GDM1 (cell line): ENCODE measurements at regions not wholly inside any gene's neighbourhood (a gene's known extent, or its start where the extent isn't known, plus 50 kb on each side); places are given as distances from the start of the nearest gene placed in this dataset.

Experiments
- DNase-seq: peaks from one replicate; lab custom pipeline; 2025; lab: John Stamatoyannopoulos, UW

- no peak for DNase-seq
Measured at GRCh38 chr2:60321816-60322215, 231.6 kb downstream of the BCL11A start.

- no peak for DNase-seq
Measured at GRCh38 chr2:60320724-60321123, 232.7 kb downstream of the BCL11A start.

- no peak for DNase-seq
Measured at GRCh38 chr2:60319031-60319547, 234.4 kb downstream of the BCL11A start.

- no peak for DNase-seq
Measured at GRCh38 chr2:60318544-60318943, 234.9 kb downstream of the BCL11A start.

GRCh38 chr2:60317844-60318243 lies 235.6 kb downstream of the BCL11A start:
- DNase-seq = no peak

GRCh38 chr2:60317034-60317386 lies 236.4 kb downstream of the BCL11A start:
- DNase-seq = no peak

- DNase-seq = no peak
Measured at GRCh38 chr2:60316381-60317033, 236.9 kb downstream of the BCL11A start.

- no peak for DNase-seq
Measured at GRCh38 chr2:60313470-60314172, 239.8 kb downstream of the BCL11A start.

GRCh38 chr2:60312618-60313017 lies 240.8 kb downstream of the BCL11A start:
- DNase-seq = no peak

GRCh38 chr2:60311524-60311923 lies 241.9 kb downstream of the BCL11A start:
- DNase-seq = no peak

GRCh38 chr2:60309941-60310660 lies 243.4 kb downstream of the BCL11A start:
- no peak for DNase-seq

- DNase-seq = no peak
Measured at GRCh38 chr2:60309336-60309735, 244.1 kb downstream of the BCL11A start.

- DNase-seq = no peak
Measured at GRCh38 chr2:60306267-60306861, 247.1 kb downstream of the BCL11A start.

GRCh38 chr2:60303680-60304079 lies 249.8 kb downstream of the BCL11A start:
- DNase-seq = no peak

- DNase-seq = no peak
Measured at GRCh38 chr2:60302377-60303126, 250.9 kb downstream of the BCL11A start.

- DNase-seq = no peak
Measured at GRCh38 chr2:60301726-60302125, 251.7 kb downstream of the BCL11A start.

- no peak for DNase-seq
Measured at GRCh38 chr2:60299179-60299578, 254.3 kb downstream of the BCL11A start.

GRCh38 chr2:60298006-60298696 lies 255.3 kb downstream of the BCL11A start:
- DNase-seq = no peak

GRCh38 chr2:60297296-60298005 lies 256.0 kb downstream of the BCL11A start:
- no peak for DNase-seq

GRCh38 chr2:60296219-60296955 lies 257.1 kb downstream of the BCL11A start:
- DNase-seq = no peak
